ENCODE measurements at regions not wholly inside any gene's neighbourhood (a gene's known extent, or its start where the extent isn't known, plus 50 kb on each side); places are given as distances from the start of the nearest gene placed in this dataset.

DNA sequence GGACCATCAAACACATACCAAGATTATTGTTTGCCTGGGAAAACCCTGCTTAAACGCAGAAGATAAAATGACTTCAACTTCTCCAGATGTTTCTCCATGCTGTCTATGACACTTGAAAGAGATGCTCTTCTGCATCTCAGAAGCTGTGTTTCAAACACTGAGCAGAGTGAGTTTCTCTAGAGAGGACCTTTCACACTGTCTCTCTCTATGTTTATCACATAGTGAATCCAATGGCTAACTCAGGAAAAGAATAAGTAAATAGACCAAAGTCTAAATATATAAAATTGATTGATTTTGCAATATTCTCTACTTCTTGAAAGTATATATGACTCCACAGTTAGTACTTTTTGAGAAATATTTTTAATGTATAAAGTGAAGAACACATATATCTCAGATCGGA is 325.6 kb upstream of the USP15 start:
- WGBS (ENCODE audit: low lambda C conversion rate, missing lambda C conversion rate): 82% methylated on average over 2 of the region's 2 CpGs
- no peaks in the 10 kb centered on the region for H3K4me1 ChIP-seq (ENCODE audit: insufficient read depth)
- H3K79me2 ChIP-seq: no peaks in the 10 kb centered on the region
- no peak overlapping the region for H3K4me3 ChIP-seq
- no peak for DNase-seq (ENCODE audit: low spot score)
- H3K4me2 ChIP-seq: no peak overlapping the region
- H3K9me2 ChIP-seq (replicated peaks; ENCODE audit: insufficient read depth): no peaks in the 10 kb centered on the region
- H4K20me1 ChIP-seq (ENCODE audit: insufficient read depth, poor library complexity, severe bottlenecking): no peaks in the 10 kb centered on the region
- no peak for TF ChIP-seq EZH2phosphoT487 (IDR thresholded peaks at IDR 0.05; ENCODE audit: low read depth, severe bottlenecking, unreplicated experiment)
- TF ChIP-seq, protein P1, sequence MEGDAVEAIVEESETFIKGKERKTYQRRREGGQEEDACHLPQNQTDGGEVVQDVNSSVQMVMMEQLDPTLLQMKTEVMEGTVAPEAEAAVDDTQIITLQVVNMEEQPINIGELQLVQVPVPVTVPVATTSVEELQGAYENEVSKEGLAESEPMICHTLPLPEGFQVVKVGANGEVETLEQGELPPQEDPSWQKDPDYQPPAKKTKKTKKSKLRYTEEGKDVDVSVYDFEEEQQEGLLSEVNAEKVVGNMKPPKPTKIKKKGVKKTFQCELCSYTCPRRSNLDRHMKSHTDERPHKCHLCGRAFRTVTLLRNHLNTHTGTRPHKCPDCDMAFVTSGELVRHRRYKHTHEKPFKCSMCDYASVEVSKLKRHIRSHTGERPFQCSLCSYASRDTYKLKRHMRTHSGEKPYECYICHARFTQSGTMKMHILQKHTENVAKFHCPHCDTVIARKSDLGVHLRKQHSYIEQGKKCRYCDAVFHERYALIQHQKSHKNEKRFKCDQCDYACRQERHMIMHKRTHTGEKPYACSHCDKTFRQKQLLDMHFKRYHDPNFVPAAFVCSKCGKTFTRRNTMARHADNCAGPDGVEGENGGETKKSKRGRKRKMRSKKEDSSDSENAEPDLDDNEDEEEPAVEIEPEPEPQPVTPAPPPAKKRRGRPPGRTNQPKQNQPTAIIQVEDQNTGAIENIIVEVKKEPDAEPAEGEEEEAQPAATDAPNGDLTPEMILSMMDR (IDR thresholded peaks at IDR 0.05; ENCODE audit: poor library complexity): no peak
- TF ChIP-seq EZH2 (IDR thresholded peaks at IDR 0.05; ENCODE audit: borderline replicate concordance): no peak
- no peaks in the 10 kb centered on the region for H3K27me3 ChIP-seq
- H2AFZ ChIP-seq: no peak overlapping the region
- no peak overlapping the region for H3K27ac ChIP-seq
- no peaks in the 10 kb centered on the region for H3K36me3 ChIP-seq (replicated peaks; ENCODE audit: insufficient read depth, low read depth)
- H3K9me3 ChIP-seq (ENCODE audit: low read depth): no peaks in the 10 kb centered on the region

DNA sequence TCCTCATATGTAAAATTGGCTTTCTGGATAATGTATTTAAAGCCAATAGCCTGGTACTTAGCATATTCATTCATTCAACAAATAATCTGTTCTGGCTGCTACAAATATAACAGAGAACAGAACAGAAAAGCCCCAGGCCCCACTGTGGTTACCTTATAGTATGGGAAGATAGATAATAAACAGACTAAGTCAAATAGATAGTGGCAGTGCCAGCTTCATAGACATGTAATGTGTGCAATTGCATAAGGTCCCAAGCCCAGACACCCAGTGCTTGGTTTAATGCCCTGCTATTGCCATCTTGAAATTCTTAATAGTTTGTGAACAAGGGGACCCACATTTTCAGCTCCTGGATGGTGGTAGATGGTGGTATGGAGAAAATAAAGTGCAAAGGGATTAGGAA is 320.2 kb upstream of the USP15 start:
- no peak overlapping the region for H3K27ac ChIP-seq
- no peak for DNase-seq (ENCODE audit: low spot score)
- no peaks in the 10 kb centered on the region for H4K20me1 ChIP-seq (ENCODE audit: insufficient read depth, poor library complexity, severe bottlenecking)
- no peaks in the 10 kb centered on the region for H3K4me1 ChIP-seq (ENCODE audit: insufficient read depth)
- H3K4me2 ChIP-seq: no peak overlapping the region
- TF ChIP-seq, protein P1 (IDR thresholded peaks at IDR 0.05; ENCODE audit: poor library complexity): no peak
- TF ChIP-seq EZH2phosphoT487 (IDR thresholded peaks at IDR 0.05; ENCODE audit: low read depth, severe bottlenecking, unreplicated experiment) (no peak), EZH2 (IDR thresholded peaks at IDR 0.05; ENCODE audit: borderline replicate concordance) (no peak)
- H3K79me2 ChIP-seq: no peaks in the 10 kb centered on the region
- no peak overlapping the region for H3K4me3 ChIP-seq
- no peaks in the 10 kb centered on the region for H3K36me3 ChIP-seq (replicated peaks; ENCODE audit: insufficient read depth, low read depth)
- H3K27me3 ChIP-seq: no peaks in the 10 kb centered on the region
- H2AFZ ChIP-seq: no peak overlapping the region
- no peaks in the 10 kb centered on the region for H3K9me3 ChIP-seq (ENCODE audit: low read depth)
- no peaks in the 10 kb centered on the region for H3K9me2 ChIP-seq (replicated peaks; ENCODE audit: insufficient read depth)

DNA sequence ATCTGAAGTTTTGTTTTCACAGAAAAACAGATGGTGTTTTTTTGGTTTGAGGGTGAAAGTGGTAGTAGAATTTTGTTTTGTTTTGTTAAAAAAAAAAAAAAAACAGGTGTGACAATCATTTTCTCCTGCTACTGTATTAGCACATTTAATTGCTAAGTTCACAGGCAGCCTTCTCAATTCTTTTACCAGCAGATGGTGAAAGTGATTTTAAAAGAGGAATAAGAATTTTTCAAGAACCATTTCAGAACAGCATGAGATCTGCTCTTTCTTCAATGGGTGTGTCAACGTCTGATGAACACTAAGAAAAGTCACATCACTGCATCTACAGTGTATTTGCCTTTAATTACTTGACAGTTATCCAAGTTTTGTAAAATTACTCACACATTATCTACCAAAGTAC is 303.7 kb upstream of the USP15 start:
- H3K27me3 ChIP-seq: no peaks in the 10 kb centered on the region
- no peak overlapping the region for H3K27ac ChIP-seq
- H3K9me3 ChIP-seq (ENCODE audit: low read depth): no peaks in the 10 kb centered on the region
- TF ChIP-seq EZH2 (IDR thresholded peaks at IDR 0.05; ENCODE audit: borderline replicate concordance) (no peak), EZH2phosphoT487 (IDR thresholded peaks at IDR 0.05; ENCODE audit: low read depth, severe bottlenecking, unreplicated experiment) (no peak)
- TF ChIP-seq, protein P1 (IDR thresholded peaks at IDR 0.05; ENCODE audit: poor library complexity): no peak
- H3K79me2 ChIP-seq: no peaks in the 10 kb centered on the region
- no peaks in the 10 kb centered on the region for H3K4me1 ChIP-seq (ENCODE audit: insufficient read depth)
- no peak for DNase-seq (ENCODE audit: low spot score)
- H4K20me1 ChIP-seq (ENCODE audit: insufficient read depth, poor library complexity, severe bottlenecking): no peaks in the 10 kb centered on the region
- H3K4me2 ChIP-seq: no peak overlapping the region
- no peaks in the 10 kb centered on the region for H3K9me2 ChIP-seq (replicated peaks; ENCODE audit: insufficient read depth)
- H2AFZ ChIP-seq: no peak overlapping the region
- 37% methylated on average over 1 of the region's 1 CpG for WGBS (ENCODE audit: low lambda C conversion rate, missing lambda C conversion rate)
- H3K36me3 ChIP-seq (replicated peaks; ENCODE audit: insufficient read depth, low read depth): no peaks in the 10 kb centered on the region
- no peak overlapping the region for H3K4me3 ChIP-seq

DNA sequence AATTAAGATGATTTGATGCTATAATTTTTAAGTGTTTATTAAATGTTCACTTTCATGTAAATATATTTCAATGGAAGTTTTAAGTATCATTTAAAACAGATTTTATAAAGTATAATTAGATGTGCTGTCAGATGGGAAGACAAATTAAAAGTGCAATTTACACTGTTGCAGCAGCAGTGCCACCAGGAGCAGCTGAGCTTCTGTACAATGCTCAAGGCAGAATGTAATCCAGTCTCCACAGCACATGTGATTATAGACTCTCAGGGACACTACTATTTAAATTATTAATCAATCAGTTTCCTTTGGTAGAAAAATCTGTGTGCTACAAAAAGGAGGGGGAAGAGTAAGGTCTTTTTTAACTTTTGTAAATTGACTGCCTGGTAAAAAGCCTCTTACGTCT is 285.7 kb upstream of the USP15 start:
- no peaks in the 10 kb centered on the region for H4K20me1 ChIP-seq (ENCODE audit: insufficient read depth, poor library complexity, severe bottlenecking)
- no peaks in the 10 kb centered on the region for H3K79me2 ChIP-seq
- WGBS (ENCODE audit: low lambda C conversion rate, missing lambda C conversion rate): 81% methylated on average over 1 of the region's 1 CpG
- no peak overlapping the region for H3K4me3 ChIP-seq
- no peak for DNase-seq (ENCODE audit: low spot score)
- H3K9me2 ChIP-seq (replicated peaks; ENCODE audit: insufficient read depth): no peaks in the 10 kb centered on the region
- no peaks in the 10 kb centered on the region for H3K9me3 ChIP-seq (ENCODE audit: low read depth)
- H3K27me3 ChIP-seq: no peaks in the 10 kb centered on the region
- no peaks in the 10 kb centered on the region for H3K4me1 ChIP-seq (ENCODE audit: insufficient read depth)
- no peaks in the 10 kb centered on the region for H3K36me3 ChIP-seq (replicated peaks; ENCODE audit: insufficient read depth, low read depth)
- H3K27ac ChIP-seq: no peak overlapping the region
- H2AFZ ChIP-seq: no peak overlapping the region
- no peak overlapping the region for H3K4me2 ChIP-seq
- TF ChIP-seq, protein P1 (IDR thresholded peaks at IDR 0.05; ENCODE audit: poor library complexity): no peak
- TF ChIP-seq EZH2 (IDR thresholded peaks at IDR 0.05; ENCODE audit: borderline replicate concordance) (no peak), EZH2phosphoT487 (IDR thresholded peaks at IDR 0.05; ENCODE audit: low read depth, severe bottlenecking, unreplicated experiment) (no peak)

Measured in hepatocyte (in vitro differentiated cells).